SU-DHL-6 (cell line): ENCODE measurements at regions not wholly inside any gene's neighbourhood (a gene's known extent, or its start where the extent isn't known, plus 50 kb on each side); places are given as distances from the start of the nearest gene placed in this dataset.

Source experiments
- H2AFZ ChIP-seq: fragments of 200-600 bp; sonication (generic); 2 replicates; pipeline ENCODE4 v1.6.1; 2014; ENCODE audit warnings: low read depth, mild to moderate bottlenecking, moderate library complexity, mixed read lengths, antibody characterized with exemption, low read length; ENCODE audit not compliant: severe bottlenecking
- H3F3A ChIP-seq: fragments of 200-600 bp; shearing (Covaris generic); 2 replicates; pipeline ENCODE4 v1.6.0; 2016; ENCODE audit warnings: antibody characterized with exemption, mild to moderate bottlenecking; ENCODE audit not compliant: insufficient read depth
- H3K27ac ChIP-seq: fragments of 200-600 bp; sonication (generic); 2 replicates; pipeline ENCODE4 v1.5.1; 2016; ENCODE audit warnings: low read depth, mild to moderate bottlenecking, low read length, moderate library complexity, mixed read lengths
- H3K27me3 ChIP-seq: fragments of 200-600 bp; sonication (generic), shearing (Covaris generic); 2 replicates; pipeline ENCODE4 v1.6.0; 2014; ENCODE audit warnings: mild to moderate bottlenecking, low read length
- H3K36me3 ChIP-seq: fragments of 200-600 bp; sonication (generic); 2 replicates; pipeline ENCODE4 v1.6.1; 2014; ENCODE audit warnings: mild to moderate bottlenecking, low read length, mixed read lengths
- H3K4me2 ChIP-seq: fragments of 300-600, 200-600 bp; shearing (Covaris generic), sonication (generic); 2 replicates; pipeline ENCODE4 v1.6.0; 2014; ENCODE audit warnings: low read length, low read depth, mild to moderate bottlenecking; ENCODE audit not compliant: poor library complexity, severe bottlenecking
- H3K4me3 ChIP-seq: fragments of 200-600 bp; sonication (generic); 2 replicates; pipeline ENCODE4 v1.5.1; 2014; ENCODE audit warnings: antibody characterized with exemption, low read length, mild to moderate bottlenecking, mixed read lengths; ENCODE audit not compliant: insufficient read depth, poor library complexity, severe bottlenecking
- H3K79me2 ChIP-seq: fragments of 200-600 bp; sonication (generic); 2 replicates; pipeline ENCODE4 v1.6.1; 2014; ENCODE audit warnings: mild to moderate bottlenecking, low read length, moderate library complexity; ENCODE audit not compliant: insufficient read depth
- H3K9ac ChIP-seq: fragments of 200-600 bp; sonication (generic); 2 replicates; pipeline ENCODE4 v1.7.0; 2014; ENCODE audit warnings: mild to moderate bottlenecking, low read length
- H3K9me2 ChIP-seq: fragments of 200-600 bp; sonication (generic); replicated peaks from 2 replicates; pipeline ENCODE4 v1.6.1; 2014; ENCODE audit warnings: low read length; ENCODE audit not compliant: insufficient read depth
- H3K9me3 ChIP-seq: fragments of 200-600 bp; sonication (generic); 2 replicates; pipeline ENCODE4 v1.6.1; 2014; ENCODE audit warnings: low read length, mixed read lengths; ENCODE audit not compliant: insufficient read depth
- H4K20me1 ChIP-seq: fragments of 200-600 bp; sonication (generic); 2 replicates; pipeline ENCODE4 v1.6.1; 2014; ENCODE audit warnings: low read depth, mild to moderate bottlenecking, antibody characterized with exemption, low read length, moderate library complexity, mixed read lengths
- CTCF ChIP-seq: fragments of 200-600 bp; sonication (generic); IDR thresholded peaks from one replicate; pipeline ENCODE4 v1.5.1; 2017; ENCODE audit warnings: antibody characterized with exemption, mild to moderate bottlenecking, low read length, moderate library complexity; ENCODE audit not compliant: insufficient read depth, poor library complexity, severe bottlenecking
- EZH2phosphoT487 ChIP-seq: fragments of 200-600 bp; sonication (generic), shearing (Covaris generic); conservative IDR thresholded peaks from 2 replicates; pipeline ENCODE4 v1.6.1; 2018; ENCODE audit warnings: mild to moderate bottlenecking, antibody characterized with exemption, low read length, moderate library complexity, mixed read lengths

- no peak overlapping the region for H3K4me3 ChIP-seq
- no peak overlapping the region for H3K9ac ChIP-seq
These were observed 648.9 kb upstream of the SALL3 start for GRCh38 chr18:78330766-78331165.

GRCh38 chr18:78352910-78353309 is 626.7 kb upstream of the SALL3 start:
- no peak for TF ChIP-seq EZH2phosphoT487
- no peak for TF ChIP-seq CTCF
- Histone ChIP-seq H3K27ac (no peak overlapping the region), H2AFZ (no peak overlapping the region), H3K9ac (no peak overlapping the region), H3K36me3 (no peaks in the 10 kb centered on the region), H4K20me1 (no peaks in the 10 kb centered on the region), H3K27me3 (no peaks in the 10 kb centered on the region), H3F3A (no peaks in the 10 kb centered on the region), H3K4me3 (no peak overlapping the region), H3K9me3 (no peaks in the 10 kb centered on the region), H3K79me2 (no peaks in the 10 kb centered on the region), H3K9me2 (no peaks in the 10 kb centered on the region), H3K4me2 (no peak overlapping the region)

More at GRCh38 chr18:78330766-78331165, 648.9 kb upstream of the SALL3 start:
- TF ChIP-seq CTCF (no peak), EZH2phosphoT487 (no peak)
- Histone ChIP-seq H3K4me2 (no peak overlapping the region), H3K79me2 (no peaks in the 10 kb centered on the region), H3K36me3 (no peaks in the 10 kb centered on the region), H3F3A (no peaks in the 10 kb centered on the region), H4K20me1 (no peaks in the 10 kb centered on the region), H3K9me3 (no peaks in the 10 kb centered on the region), H3K27ac (no peak overlapping the region), H2AFZ (no peak overlapping the region), H3K9me2 (no peaks in the 10 kb centered on the region), H3K27me3 (no peaks in the 10 kb centered on the region)

- H3K9ac ChIP-seq: no peak overlapping the region
- H4K20me1 ChIP-seq: no peaks in the 10 kb centered on the region
- no peak overlapping the region for H3K4me2 ChIP-seq
- H2AFZ ChIP-seq: no peak overlapping the region
- no peaks in the 10 kb centered on the region for H3K79me2 ChIP-seq
- no peaks in the 10 kb centered on the region for H3K9me2 ChIP-seq
- H3K4me3 ChIP-seq: no peak overlapping the region
- no peaks in the 10 kb centered on the region for H3F3A ChIP-seq
- H3K9me3 ChIP-seq: no peaks in the 10 kb centered on the region; the same call in 1 of the 2 replicates
- TF ChIP-seq CTCF: no peak
- no peak for TF ChIP-seq EZH2phosphoT487
- no peaks in the 10 kb centered on the region for H3K36me3 ChIP-seq
- H3K27me3 ChIP-seq: no peaks in the 10 kb centered on the region
- no peak overlapping the region for H3K27ac ChIP-seq
These were observed 617.4 kb upstream of the SALL3 start for GRCh38 chr18:78362198-78362597.
